HL-60 (cell line): ENCODE measurements at regions not wholly inside any gene's neighbourhood (a gene's known extent, or its start where the extent isn't known, plus 50 kb on each side); places are given as distances from the start of the nearest gene placed in this dataset.

Experiments used
- DNase-seq, 2 experiments: peaks; one replicate each; pipeline ENCODE4 v3.0.0-alpha.2; 2010 to 2020; ENCODE audit warnings: low read depth in 1 of 2, low spot score in 1 of 2
- H3K27ac ChIP-seq: fragments of 250-450 bp; sonication (Bioruptor Pico); replicated peaks from 2 replicates; pipeline ENCODE4 v1.5.1; 2020; ENCODE audit warnings: mild to moderate bottlenecking, moderate library complexity
- H3K27me3 ChIP-seq: fragments of 250-450 bp; sonication (Bioruptor Pico); 2 replicates; pipeline ENCODE4 v1.5.1; 2021; ENCODE audit warnings: mild to moderate bottlenecking, moderate library complexity; ENCODE audit not compliant: insufficient read depth, poor library complexity, severe bottlenecking
- H3K4me3 ChIP-seq: replicated peaks from 2 replicates; pipeline ENCODE4 v1.5.1; 2011; ENCODE audit warnings: mild to moderate bottlenecking, control low read depth, low read length; ENCODE audit not compliant: insufficient read depth
- CTCF ChIP-seq: IDR thresholded peaks from one replicate; pipeline ENCODE4 v1.5.1; 2011; ENCODE audit warnings: low read length, control low read depth, inconsistent platforms; ENCODE audit not compliant: insufficient read depth
- GABPA ChIP-seq: IDR thresholded peaks from 2 replicates; pipeline ENCODE4 v1.6.1; 2012; ENCODE audit warnings: low read depth
- POLR2AphosphoS5 ChIP-seq: IDR thresholded peaks from 2 replicates; pipeline ENCODE4 v1.6.1; 2012; ENCODE audit warnings: low read depth
- REST ChIP-seq: IDR thresholded peaks from 2 replicates; pipeline ENCODE4 v1.6.1; 2012; ENCODE audit warnings: low read depth; ENCODE audit not compliant: insufficient replicate concordance
- SPI1 ChIP-seq: IDR thresholded peaks from 2 replicates; pipeline ENCODE4 v1.6.1; 2012; ENCODE audit warnings: low read depth, mild to moderate bottlenecking, borderline replicate concordance

GRCh38 chr10:107631876-107632275, 467.4 kb upstream of the SORCS1 start:
- no peak for TF ChIP-seq SPI1
- no peak for TF ChIP-seq CTCF
- no peak for DNase-seq

GRCh38 chr10:107626862-107627261, 462.4 kb upstream of the SORCS1 start:
- H3K4me3 ChIP-seq, result no peak overlapping the region
- no peak for DNase-seq
- no peak for TF ChIP-seq POLR2AphosphoS5
- TF ChIP-seq REST, result no peak
- TF ChIP-seq GABPA, result no peak
- no peak for TF ChIP-seq CTCF
- no peak for TF ChIP-seq SPI1
- no peak overlapping the region for H3K27ac ChIP-seq
- H3K27me3 ChIP-seq, result no peaks in the 10 kb centered on the region

More at GRCh38 chr10:107631876-107632275, 467.4 kb upstream of the SORCS1 start:
- Histone ChIP-seq H3K27ac (no peak overlapping the region), H3K4me3 (no peak overlapping the region), H3K27me3 (no peaks in the 10 kb centered on the region)

- H3K4me3 ChIP-seq, result no peak overlapping the region
- no peak for DNase-seq
- TF ChIP-seq REST (no peak), POLR2AphosphoS5 (no peak), GABPA (no peak), CTCF (no peak), SPI1 (no peak)
- H3K27ac ChIP-seq, result no peak overlapping the region
- no peaks in the 10 kb centered on the region for H3K27me3 ChIP-seq
These were observed 458.8 kb upstream of the SORCS1 start for GRCh38 chr10:107623292-107623691.

- no peaks in the 10 kb centered on the region for H3K27me3 ChIP-seq
- H3K4me3 ChIP-seq, result no peak overlapping the region
- no peak for TF ChIP-seq CTCF
- no peak for DNase-seq
- no peak overlapping the region for H3K27ac ChIP-seq
These were observed 454.6 kb upstream of the SORCS1 start for GRCh38 chr10:107619139-107619538.
